Immature natural killer cell (primary cell): ENCODE measurements at regions not wholly inside any gene's neighbourhood (a gene's known extent, or its start where the extent isn't known, plus 50 kb on each side); places are given as distances from the start of the nearest gene placed in this dataset.
"Not testable (repeated sequence)": the region's sequence is repeated elsewhere in the genome, so short reads cannot be mapped to it uniquely, and the experiment has no call there.

Experiments
- DNase-seq, 3 donors: peaks; one replicate each; pipeline ENCODE4 v3.0.0; 2022; ENCODE audit warnings: mixed read lengths in 1 of 3
- H3K27ac Mint-ChIP-seq, 6 donors: one replicate each; pipeline ENCODE4 v1.8.0; 2020; ENCODE audit warnings: mixed read lengths in 6 of 6, mild to moderate bottlenecking in 5 of 6, inconsistent platforms in 4 of 6, moderate library complexity in 3 of 6
- H3K27me3 Mint-ChIP-seq, 3 donors: one replicate each; pipeline ENCODE4 v1.8.0; 2020 to 2021; ENCODE audit warnings: low read depth in 3 of 3, mild to moderate bottlenecking in 3 of 3, mixed read lengths in 3 of 3, moderate library complexity in 3 of 3, inconsistent platforms in 1 of 3
- H3K36me3 Mint-ChIP-seq, 3 donors: one replicate each; pipeline ENCODE4 v1.8.0; 2020; ENCODE audit warnings: mixed read lengths in 3 of 3, inconsistent platforms in 2 of 3, mild to moderate bottlenecking in 2 of 3
- H3K4me1 Mint-ChIP-seq, 2 donors: one replicate each; pipeline ENCODE4 v1.8.0; 2020; ENCODE audit warnings: inconsistent platforms in 2 of 2, mild to moderate bottlenecking in 2 of 2, mixed read lengths in 2 of 2, moderate library complexity in 1 of 2
- H3K4me3 Mint-ChIP-seq, 5 donors: one replicate each; pipeline ENCODE4 v1.8.0; 2020; ENCODE audit warnings: mild to moderate bottlenecking in 5 of 5, mixed read lengths in 5 of 5, inconsistent platforms in 3 of 5, moderate library complexity in 3 of 5
- H3K9me3 Mint-ChIP-seq, 6 donors: one replicate each; pipeline ENCODE4 v1.8.0; 2020; ENCODE audit warnings: mild to moderate bottlenecking in 6 of 6, mixed read lengths in 6 of 6, inconsistent platforms in 4 of 6, moderate library complexity in 3 of 6

DNA sequence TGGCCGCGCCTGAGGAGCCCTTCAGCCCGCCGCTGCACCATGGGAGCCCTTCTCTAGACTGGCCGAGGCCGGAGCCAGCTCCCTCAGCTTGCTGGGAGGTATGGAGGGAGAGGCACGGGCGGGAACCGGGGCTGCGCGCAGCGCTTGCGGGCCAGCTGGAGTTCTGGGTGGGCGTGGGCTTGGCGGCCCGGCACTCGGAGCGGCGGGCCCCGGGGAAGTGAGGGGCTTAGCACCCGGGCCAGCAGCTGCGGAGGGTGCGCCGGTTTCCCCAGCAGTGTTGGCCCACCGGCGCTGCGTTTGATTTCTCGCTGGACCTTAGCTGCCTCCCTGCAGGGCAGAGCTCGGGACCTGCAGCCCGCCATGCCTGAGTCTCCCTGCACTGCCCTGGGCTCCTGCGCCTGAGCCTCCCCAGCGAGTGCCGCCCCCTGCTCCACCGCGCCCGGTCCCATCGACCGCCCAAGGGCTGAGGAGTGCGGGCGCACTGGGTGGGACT, 1890.0 kb upstream of the PCDH20 start:
- Mint-ChIP-seq H3K27me3 (peaks cover 0 to 3% (median 0%) of the 10 kb centered on the region in 3 donors), H3K36me3 (peaks cover 0 to 5% (median 0%) of the 10 kb centered on the region in 3 donors), H3K27ac (no peak overlapping the region), H3K4me3 (no peak overlapping the region), H3K9me3 (peaks cover 6 to 57% (median 33%) of the 10 kb centered on the region in 6 donors), H3K4me1 (no peaks in the 10 kb centered on the region)
- DNase-seq: no peak

DNA sequence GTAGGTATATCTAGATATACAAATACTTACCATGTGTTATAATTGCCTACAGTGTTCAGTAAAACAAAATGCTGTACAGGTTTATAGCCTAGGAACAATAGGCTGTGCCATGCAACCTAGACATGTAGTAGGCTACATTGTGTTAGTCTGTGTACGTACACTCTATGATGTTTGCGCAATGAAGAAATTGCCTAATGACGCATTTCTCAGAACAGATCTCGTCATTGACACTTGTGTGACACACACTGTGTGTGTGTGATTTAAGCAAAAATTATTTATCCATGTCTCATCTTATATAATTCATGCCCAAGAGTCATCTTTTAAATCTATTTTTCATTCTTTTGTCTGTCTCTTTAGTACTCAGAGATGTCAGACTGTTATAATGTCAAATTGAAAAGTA, 1888.8 kb upstream of the PCDH20 start:
- H3K27me3 Mint-ChIP-seq: peaks cover 0 to 3% (median 0%) of the 10 kb centered on the region in 3 donors
- peaks cover 6 to 58% (median 32%) of the 10 kb centered on the region in 6 donors for H3K9me3 Mint-ChIP-seq
- H3K36me3 Mint-ChIP-seq: peaks cover 0 to 5% (median 0%) of the 10 kb centered on the region in 3 donors

DNA sequence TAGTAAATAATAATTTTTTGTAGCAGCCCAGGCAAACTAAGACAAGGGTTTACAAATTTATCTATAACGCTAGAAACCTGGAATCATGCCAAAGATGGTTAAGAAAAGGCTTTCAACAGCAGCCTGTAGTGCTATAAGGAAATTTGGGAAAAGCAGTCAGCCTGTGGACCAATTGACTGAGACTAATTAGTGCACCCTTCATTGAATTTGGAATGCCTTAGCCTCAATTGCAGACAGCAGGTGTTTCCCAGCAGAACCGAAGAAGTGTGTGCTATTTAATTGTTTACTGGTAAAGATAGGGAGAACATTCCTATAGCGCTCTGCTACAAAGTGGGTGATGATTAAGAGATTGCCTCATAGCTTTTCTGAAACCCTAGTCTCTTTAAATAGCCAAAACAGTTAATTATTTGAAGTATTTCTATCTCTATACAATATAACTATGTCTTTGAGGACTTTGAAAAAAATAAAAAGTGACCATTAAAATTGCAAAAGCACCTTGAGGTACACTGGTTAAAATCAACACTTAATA, 1884.3 kb upstream of the PCDH20 start:
- H3K4me3 Mint-ChIP-seq: no peak overlapping the region
- H3K27ac Mint-ChIP-seq: no peak overlapping the region
- no peaks in the 10 kb centered on the region for H3K4me1 Mint-ChIP-seq
- peaks cover 0 to 3% (median 0%) of the 10 kb centered on the region in 3 donors for H3K27me3 Mint-ChIP-seq
- peaks cover 3 to 33% (median 19%) of the 10 kb centered on the region in 6 donors for H3K9me3 Mint-ChIP-seq
- no peak for DNase-seq
- no peaks in the 10 kb centered on the region for H3K36me3 Mint-ChIP-seq

More for the DNA sequence above, 1888.8 kb upstream of the PCDH20 start:
- no peak overlapping the region for H3K27ac Mint-ChIP-seq
- no peak for DNase-seq
- H3K4me3 Mint-ChIP-seq: no peak overlapping the region
- no peaks in the 10 kb centered on the region for H3K4me1 Mint-ChIP-seq

DNA sequence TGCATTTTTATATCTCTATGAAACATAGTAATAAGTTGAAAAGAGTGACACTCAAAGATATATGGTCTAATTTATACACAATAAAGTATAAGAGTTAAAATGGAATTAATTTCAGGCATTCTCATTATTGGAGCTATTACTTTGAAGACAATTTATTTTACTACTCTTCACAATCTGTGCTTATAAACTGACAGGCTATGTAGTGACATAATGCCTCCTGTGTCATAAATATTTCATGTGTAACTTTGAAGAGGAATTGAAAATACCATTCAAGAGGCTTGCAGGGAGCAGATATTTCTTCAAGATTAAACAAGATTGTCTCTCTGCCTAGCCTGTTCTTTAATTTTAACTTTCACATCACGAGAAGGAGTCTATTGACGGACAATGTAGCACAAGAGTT, 1881.5 kb upstream of the PCDH20 start:
- Mint-ChIP-seq H3K4me1 (no peaks in the 10 kb centered on the region), H3K4me3 (no peak overlapping the region), H3K36me3 (no peaks in the 10 kb centered on the region), H3K27me3 (peaks cover 0 to 3% (median 0%) of the 10 kb centered on the region in 3 donors), H3K9me3 (peaks cover 3 to 25% (median 11%) of the 10 kb centered on the region in 6 donors), H3K27ac (no peak overlapping the region)
- DNase-seq: no peak

DNA sequence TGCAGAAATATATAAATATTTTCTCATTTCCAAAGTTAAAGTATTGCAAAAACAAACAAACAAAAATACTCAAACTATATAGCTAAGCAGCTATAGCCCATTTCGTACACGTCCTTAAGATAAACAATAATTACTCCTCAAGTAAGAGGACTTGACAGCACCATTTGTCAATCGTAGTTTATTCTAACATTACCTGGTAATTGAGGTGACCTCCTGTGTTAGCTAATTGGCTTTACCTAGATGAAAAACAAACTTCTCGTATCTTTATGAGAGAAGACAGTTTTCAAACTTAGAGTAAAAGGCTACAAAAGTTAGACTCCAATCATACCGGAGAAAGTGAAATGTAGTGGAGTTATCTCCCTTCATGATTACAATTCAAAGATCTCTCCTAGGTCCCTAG, 1876.1 kb upstream of the PCDH20 start:
- DNase-seq: no peak
- Mint-ChIP-seq H3K9me3 (peaks cover 0 to 25% (median 14%) of the 10 kb centered on the region in 6 donors), H3K4me1 (no peaks in the 10 kb centered on the region), H3K27me3 (peaks cover 0 to 2% (median 0%) of the 10 kb centered on the region in 3 donors), H3K36me3 (no peaks in the 10 kb centered on the region), H3K27ac (no peak overlapping the region), H3K4me3 (no peak overlapping the region)

DNA sequence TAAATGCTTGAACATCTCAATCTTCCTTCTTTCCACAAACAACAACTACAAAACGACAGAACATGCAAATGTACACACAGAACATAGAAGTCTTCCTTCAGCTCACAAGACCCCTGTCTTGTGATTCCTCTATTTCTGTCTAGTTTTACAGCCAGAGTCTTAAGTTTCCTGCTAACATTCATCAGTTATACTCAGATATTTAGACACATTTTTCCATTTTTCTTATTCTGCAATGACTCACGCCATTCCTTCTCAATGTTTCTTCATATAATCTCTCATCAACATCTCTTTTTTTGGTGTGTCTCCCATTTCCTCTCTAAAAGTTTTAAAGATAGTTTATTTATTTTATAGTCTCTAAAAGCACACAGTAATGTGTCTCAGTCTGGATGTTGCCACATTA, 1872.9 kb upstream of the PCDH20 start:
- H3K27me3 Mint-ChIP-seq: peaks cover 0 to 2% (median 0%) of the 10 kb centered on the region in 3 donors
- H3K9me3 Mint-ChIP-seq: peaks cover 1 to 42% (median 27%) of the 10 kb centered on the region in 6 donors
- H3K4me1 Mint-ChIP-seq: no peaks in the 10 kb centered on the region
- no peaks in the 10 kb centered on the region for H3K36me3 Mint-ChIP-seq
- DNase-seq: no peak
- no peak overlapping the region for H3K4me3 Mint-ChIP-seq
- no peak overlapping the region for H3K27ac Mint-ChIP-seq

DNA sequence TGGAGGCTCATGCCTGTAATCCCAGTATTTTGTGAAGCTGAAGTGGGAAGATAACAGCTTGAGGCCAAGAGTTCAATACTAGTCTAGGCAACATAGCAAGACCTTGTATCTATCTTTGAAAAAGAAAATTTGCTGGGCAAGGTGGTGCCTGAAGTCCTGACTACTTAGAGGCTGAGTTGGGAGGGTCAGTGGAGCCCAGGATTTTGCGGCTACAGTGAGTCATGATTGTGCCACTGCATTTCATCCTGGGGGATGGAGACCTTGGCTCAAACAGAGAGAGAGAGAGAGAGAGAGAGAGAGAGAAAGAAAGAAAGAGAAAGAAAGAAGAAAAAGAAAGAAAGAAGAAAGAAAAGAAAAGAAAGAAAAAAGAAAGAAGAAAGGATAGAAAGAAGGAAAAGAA, 1872.3 kb upstream of the PCDH20 start:
- no peak overlapping the region for H3K27ac Mint-ChIP-seq
- no peak for DNase-seq
- H3K9me3 Mint-ChIP-seq: peaks cover 3 to 45% (median 30%) of the 10 kb centered on the region in 6 donors
- no peaks in the 10 kb centered on the region for H3K4me1 Mint-ChIP-seq
- H3K36me3 Mint-ChIP-seq: no peaks in the 10 kb centered on the region
- H3K27me3 Mint-ChIP-seq: peaks cover 0 to 2% (median 0%) of the 10 kb centered on the region in 3 donors
- no peak overlapping the region for H3K4me3 Mint-ChIP-seq

DNA sequence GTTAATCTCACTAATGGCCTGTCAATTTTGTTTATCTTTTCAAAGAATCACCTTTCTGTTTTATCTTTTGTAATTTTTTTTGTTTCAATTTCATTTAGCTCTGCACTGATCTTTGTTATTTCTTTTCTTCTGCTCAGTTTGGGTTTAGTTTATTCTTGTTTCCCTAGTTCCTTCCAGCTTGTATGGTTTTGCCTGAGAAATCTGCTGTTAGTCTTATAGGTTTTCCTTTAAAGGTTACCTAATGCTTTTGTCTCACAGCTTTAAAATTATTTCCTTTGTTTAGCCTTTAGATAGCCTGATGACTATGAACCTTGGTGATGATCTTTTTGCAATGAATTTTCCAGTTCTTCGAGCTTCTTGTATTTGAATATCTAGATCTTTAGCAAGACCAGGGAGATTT, 1869.8 kb upstream of the PCDH20 start:
- H3K4me1 Mint-ChIP-seq: no peaks in the 10 kb centered on the region
- no peaks in the 10 kb centered on the region for H3K36me3 Mint-ChIP-seq
- peaks cover 7 to 48% (median 32%) of the 10 kb centered on the region in 6 donors for H3K9me3 Mint-ChIP-seq
- DNase-seq: no peak
- no peak overlapping the region for H3K27ac Mint-ChIP-seq
- H3K27me3 Mint-ChIP-seq: peaks cover 0 to 2% (median 0%) of the 10 kb centered on the region in 3 donors
- H3K4me3 Mint-ChIP-seq: no peak overlapping the region

DNA sequence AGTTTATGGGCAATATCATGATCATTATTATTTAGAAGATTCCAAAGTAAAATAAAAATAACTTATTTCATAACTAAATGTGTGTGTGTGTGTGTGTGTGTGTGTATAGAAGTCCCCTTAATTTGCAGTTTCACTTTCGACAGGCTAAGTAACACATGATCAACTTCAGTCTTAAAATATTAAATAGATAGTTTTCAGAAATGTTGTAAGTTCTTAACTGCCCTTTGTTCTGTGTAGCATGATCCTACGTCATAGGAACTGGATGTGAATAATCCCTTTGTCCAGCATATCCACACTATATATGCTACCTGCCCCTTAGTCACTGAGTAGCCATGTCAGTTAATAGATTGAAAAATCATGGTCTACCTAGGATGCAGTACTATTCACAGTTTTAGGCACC, 1863.5 kb upstream of the PCDH20 start:
- Mint-ChIP-seq H3K27ac (no peak overlapping the region), H3K27me3 (no peaks in the 10 kb centered on the region), H3K4me3 (no peak overlapping the region), H3K36me3 (no peaks in the 10 kb centered on the region), H3K9me3 (peaks cover 9 to 46% (median 31%) of the 10 kb centered on the region in 6 donors), H3K4me1 (no peaks in the 10 kb centered on the region)
- DNase-seq: no peak

DNA sequence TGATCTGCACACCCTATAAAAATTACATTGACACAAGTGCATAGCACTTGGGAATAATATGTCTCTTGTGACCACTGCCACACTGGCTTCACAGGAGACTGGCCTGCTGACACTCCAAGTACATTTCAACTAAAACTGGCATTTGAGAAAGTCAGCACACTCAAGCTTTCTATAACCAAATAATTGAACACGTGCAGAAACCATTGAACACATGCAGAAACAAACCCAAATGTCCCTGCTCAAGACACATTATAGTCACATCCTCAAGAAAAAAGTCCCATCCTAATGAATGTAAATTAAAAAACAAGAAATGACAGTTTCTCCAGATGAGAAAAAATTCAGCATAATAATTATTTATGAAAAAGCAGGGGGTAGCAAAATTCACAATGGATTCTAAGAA, 1859.1 kb upstream of the PCDH20 start:
- Mint-ChIP-seq H3K36me3 (peaks cover 0 to 2% (median 0%) of the 10 kb centered on the region in 3 donors), H3K4me3 (no peak overlapping the region), H3K9me3 (peaks cover 5 to 50% (median 26%) of the 10 kb centered on the region in 6 donors), H3K27ac (no peak overlapping the region), H3K4me1 (no peaks in the 10 kb centered on the region), H3K27me3 (no peaks in the 10 kb centered on the region)
- DNase-seq: no peak

DNA sequence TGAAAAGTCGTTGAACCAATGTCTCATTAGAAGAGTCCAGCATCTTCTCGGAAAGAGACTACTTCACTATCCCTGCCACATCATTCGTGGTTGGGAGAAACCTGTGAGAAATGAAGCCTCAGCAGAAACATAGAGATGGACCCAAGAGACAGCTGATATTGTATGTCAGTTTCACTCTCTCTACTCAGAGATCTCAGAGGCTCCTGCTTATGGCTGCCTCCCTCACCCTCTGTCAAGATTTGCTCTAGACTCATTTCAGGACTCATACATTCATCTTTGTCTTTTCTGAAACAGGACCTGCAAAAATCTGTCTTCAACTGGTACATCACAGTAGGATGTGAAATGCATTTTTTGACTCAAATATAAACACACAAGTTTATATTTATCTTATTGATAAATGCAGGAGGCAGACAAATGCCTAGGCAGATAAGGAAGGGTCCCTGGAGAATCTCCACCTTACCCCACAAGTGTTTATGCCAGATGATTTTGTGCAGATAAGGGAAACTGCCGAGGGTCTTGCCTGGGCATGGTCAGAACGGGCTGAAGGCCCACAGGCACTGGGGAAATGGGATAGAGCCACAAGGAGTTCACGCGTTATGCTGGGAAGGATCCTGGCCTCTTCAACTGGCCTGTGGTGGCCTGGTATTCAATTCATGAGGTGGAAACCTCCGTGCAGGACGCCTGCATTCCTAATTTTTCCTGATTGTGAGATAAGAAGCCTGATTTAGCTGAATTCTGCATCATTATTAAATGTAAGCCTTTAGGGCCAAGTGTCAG, 1834.0 kb upstream of the PCDH20 start:
- no peak for DNase-seq
- H3K27me3 Mint-ChIP-seq: peaks cover 0 to 2% (median 0%) of the 10 kb centered on the region in 3 donors
- H3K27ac Mint-ChIP-seq: no peak overlapping the region
- no peaks in the 10 kb centered on the region for H3K36me3 Mint-ChIP-seq
- H3K4me1 Mint-ChIP-seq: no peaks in the 10 kb centered on the region
- peaks cover 8 to 43% (median 23%) of the 10 kb centered on the region in 6 donors for H3K9me3 Mint-ChIP-seq
- no peak overlapping the region for H3K4me3 Mint-ChIP-seq

DNA sequence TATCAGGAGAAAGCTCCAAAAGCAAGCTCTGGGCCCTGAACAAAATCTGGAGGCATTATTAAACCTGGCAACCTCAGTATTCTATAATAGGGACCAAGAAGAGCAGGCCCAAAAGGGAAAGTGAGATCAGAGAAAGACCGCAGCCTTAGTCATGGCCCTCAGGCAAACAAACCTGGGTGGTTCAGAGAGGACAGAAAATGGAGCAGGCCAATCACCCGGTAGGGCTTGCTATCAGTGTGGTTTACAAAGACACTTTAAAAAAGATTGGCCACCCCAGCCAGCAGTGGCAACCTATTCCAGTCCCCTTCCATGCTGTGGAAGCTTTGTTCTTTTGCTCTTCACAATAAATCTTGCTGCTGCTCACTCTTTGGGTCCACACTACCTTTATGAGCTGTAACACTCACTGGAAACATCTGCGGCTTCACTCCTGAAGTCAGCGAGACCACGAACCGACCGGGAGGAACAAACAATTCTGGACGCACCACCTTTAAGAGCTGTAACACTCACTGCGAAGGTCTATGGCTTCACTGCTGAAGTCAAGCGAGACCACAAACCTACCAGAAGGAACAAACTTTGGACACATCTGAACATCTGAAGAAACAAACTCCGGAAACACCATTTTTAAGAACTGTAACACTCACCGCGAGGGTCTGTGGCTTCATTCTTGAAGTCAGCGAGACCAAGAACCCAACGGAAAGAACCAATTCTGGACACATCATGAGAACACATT, 1821.2 kb upstream of the PCDH20 start:
- H3K9me3 Mint-ChIP-seq: peaks cover 8 to 60% (median 36%) of the 10 kb centered on the region in 6 donors
- not testable (repeated sequence) for H3K27me3 Mint-ChIP-seq, DNase-seq, H3K36me3 Mint-ChIP-seq, H3K27ac Mint-ChIP-seq, H3K4me1 Mint-ChIP-seq, H3K4me3 Mint-ChIP-seq

DNA sequence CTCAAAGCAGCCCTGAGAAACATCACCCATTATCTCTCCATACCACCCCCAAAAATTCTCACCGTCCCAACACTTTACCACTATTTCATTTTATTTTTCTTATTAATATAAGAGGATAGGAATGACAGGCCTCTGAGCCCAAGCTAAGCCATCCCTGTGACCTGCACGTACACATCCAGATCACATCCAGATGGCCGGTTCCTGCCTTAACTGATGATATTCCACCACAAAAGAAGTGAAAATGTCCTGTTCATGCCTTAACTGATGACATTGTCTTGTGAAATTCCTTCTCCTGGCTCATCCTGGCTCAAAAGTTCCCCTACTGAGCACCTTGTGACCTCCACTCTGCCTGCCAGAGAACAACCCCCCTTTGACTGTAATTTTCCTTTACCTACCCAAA, 1802.9 kb upstream of the PCDH20 start:
- H3K27ac Mint-ChIP-seq, DNase-seq, H3K27me3 Mint-ChIP-seq, H3K4me1 Mint-ChIP-seq, H3K4me3 Mint-ChIP-seq: not testable (repeated sequence)
- Mint-ChIP-seq H3K36me3 (peaks cover 0 to 13% (median 5%) of the 10 kb centered on the region in 3 donors), H3K9me3 (peaks cover 17 to 51% (median 44%) of the 10 kb centered on the region in 6 donors)
